IMR-90 (cell line): ENCODE measurements at regions not wholly inside any gene's neighbourhood (a gene's known extent, or its start where the extent isn't known, plus 50 kb on each side); places are given as distances from the start of the nearest gene placed in this dataset.

Experiments used
- ATAC-seq: fragments of 200-7000 bp; cut with Tn5 transposase; 2 replicates; pipeline ENCODE4 v1.9.1; 2020; ENCODE audit warnings: low read depth, mild to moderate bottlenecking, moderate library complexity
- BruUV-seq: library from RNA; stranded (reverse); fragments of 400-500 nt; replicated peaks from 2 replicates; lab custom pipeline; 2021; lab: Mats Ljungman, UMichigan
- CTCF ChIA-PET: fragments of 300-600 bp; formaldehyde crosslinking; extraction: SDS; loops from one replicate; lab custom pipeline; 2021; ENCODE audit warnings: antibody characterized with exemption; lab: Yijun Ruan, JAX
- POLR2A ChIA-PET: fragments of 300-600 bp; sonication (Branson Sonifier 250); formaldehyde crosslinking; loops from one replicate; lab custom pipeline; 2022; ENCODE audit warnings: antibody characterized with exemption; ENCODE audit not compliant: unreplicated experiment; lab: Charles Lee
- DNase-seq: peaks from one replicate; pipeline ENCODE4 v3.0.0; 2013
- H2AFZ ChIP-seq: replicated peaks from 2 replicates; pipeline ENCODE3; 2013; ENCODE audit warnings: low read length, mild to moderate bottlenecking; ENCODE audit not compliant: poor library complexity
- H2AK5ac ChIP-seq: 2 replicates; pipeline ENCODE4 v1.6.1; 2013; ENCODE audit warnings: low read depth, low read length, inconsistent platforms
- H2AK9ac ChIP-seq: replicated peaks from 2 replicates; pipeline ENCODE3; 2013; ENCODE audit warnings: mild to moderate bottlenecking, low read depth, low read length, moderate library complexity; ENCODE audit not compliant: poor library complexity
- H2BK120ac ChIP-seq: 2 replicates; pipeline ENCODE4 v1.6.1; 2013; ENCODE audit warnings: low read depth, low read length, inconsistent platforms
- H2BK15ac ChIP-seq: 3 replicates; pipeline ENCODE4 v1.6.1; 2013; ENCODE audit warnings: low read depth, low read length, inconsistent platforms
- H2BK20ac ChIP-seq: 2 replicates; pipeline ENCODE4 v1.6.1; 2013; ENCODE audit warnings: low read depth, mild to moderate bottlenecking, inconsistent platforms, low read length, moderate library complexity
- H2BK5ac ChIP-seq: 2 replicates; pipeline ENCODE4 v1.6.1; 2013; ENCODE audit warnings: mild to moderate bottlenecking, low read depth, low read length, inconsistent platforms; ENCODE audit not compliant: poor library complexity, severe bottlenecking
- H3K14ac ChIP-seq: replicated peaks from 2 replicates; pipeline ENCODE4 v1.6.1; 2013; ENCODE audit warnings: low read depth, low read length, inconsistent platforms
- H3K18ac ChIP-seq: 2 replicates; pipeline ENCODE4 v1.6.1; 2013; ENCODE audit warnings: low read depth, low read length, control low read depth
- H3K23ac ChIP-seq: 2 replicates; pipeline ENCODE4 v1.6.1; 2013; ENCODE audit warnings: low read depth, low read length, inconsistent platforms
- H3K27ac ChIP-seq: 2 replicates; pipeline ENCODE4 v1.5.1; 2013; ENCODE audit warnings: mild to moderate bottlenecking, control low read depth, low read length; ENCODE audit not compliant: insufficient read depth
- H3K27me3 ChIP-seq: 2 replicates; pipeline ENCODE4 v1.6.1; 2013; ENCODE audit warnings: low read length; ENCODE audit not compliant: control insufficient read depth, insufficient read depth
- H3K36me3 ChIP-seq: 2 replicates; pipeline ENCODE4 v1.6.1; 2013; ENCODE audit warnings: low read length, mixed read lengths; ENCODE audit not compliant: control insufficient read depth, insufficient read depth
- H3K4ac ChIP-seq: 2 replicates; pipeline ENCODE4 v1.6.1; 2013; ENCODE audit warnings: low read depth, low read length, inconsistent platforms
- H3K4me1 ChIP-seq: 2 replicates; pipeline ENCODE4 v1.6.1; 2013; ENCODE audit warnings: low read length, mixed read lengths; ENCODE audit not compliant: control insufficient read depth, insufficient read depth
- H3K4me2 ChIP-seq: 2 replicates; pipeline ENCODE4 v1.6.1; 2013; ENCODE audit warnings: low read depth, mild to moderate bottlenecking, control low read depth, low read length, moderate library complexity
- H3K4me3 ChIP-seq: 2 replicates; pipeline ENCODE4 v1.5.1; 2013; ENCODE audit warnings: low read depth, mild to moderate bottlenecking, control low read depth, low read length, moderate library complexity; ENCODE audit not compliant: insufficient read depth
- H3K56ac ChIP-seq: 2 replicates; pipeline ENCODE4 v1.6.1; 2013; ENCODE audit warnings: low read length, inconsistent platforms; ENCODE audit not compliant: insufficient read depth; ENCODE audit errors: extremely low read depth
- H3K79me1 ChIP-seq, 2 experiments: 2 replicates each; pipeline ENCODE4 v1.6.1; 2013; ENCODE audit warnings: low read length in 2 of 2, inconsistent platforms in 1 of 2, low read depth in 1 of 2
- H3K9ac ChIP-seq: 2 replicates; pipeline ENCODE4 v1.6.1; 2013; ENCODE audit warnings: low read depth, low read length, control low read depth
- H3K9me1 ChIP-seq: 2 replicates; pipeline ENCODE4 v1.6.1; 2013; ENCODE audit warnings: low read length, inconsistent platforms; ENCODE audit not compliant: insufficient read depth
- H3K9me3 ChIP-seq: 2 replicates; pipeline ENCODE4 v1.6.1; 2013; ENCODE audit warnings: low read length; ENCODE audit not compliant: control insufficient read depth, insufficient read depth
- H4K20me1 ChIP-seq: 2 replicates; pipeline ENCODE4 v1.6.1; 2013; ENCODE audit warnings: low read length, inconsistent platforms; ENCODE audit not compliant: insufficient read depth
- H4K5ac ChIP-seq: 2 replicates; pipeline ENCODE4 v1.6.1; 2013; ENCODE audit warnings: mild to moderate bottlenecking, low read depth, low read length, control low read depth
- H4K8ac ChIP-seq, 2 experiments: 2 replicates each; pipeline ENCODE4 v1.6.1; 2013; ENCODE audit warnings: low read depth in 2 of 2, low read length in 2 of 2, control low read depth in 1 of 2, inconsistent platforms in 1 of 2
- H4K91ac ChIP-seq: 2 replicates; pipeline ENCODE4 v1.6.1; 2013; ENCODE audit warnings: low read depth, low read length, inconsistent platforms; ENCODE audit not compliant: insufficient read depth
- BHLHE40 ChIP-seq: fragments of 150-350 bp; IDR thresholded peaks from 2 replicates; pipeline ENCODE4 v1.6.1; 2016; ENCODE audit warnings: mild to moderate bottlenecking, low read depth, low read length
- CEBPB ChIP-seq: IDR thresholded peaks from 2 replicates; pipeline ENCODE4 v1.6.1; 2012; ENCODE audit warnings: low read depth, low read length, improper control_type of control experiment
- CHD1 ChIP-seq: IDR thresholded peaks from 2 replicates; pipeline ENCODE4 v1.6.1; 2012; ENCODE audit warnings: low read depth, low read length, improper control_type of control experiment
- ELK1 ChIP-seq: fragments of 150-350 bp; IDR thresholded peaks from 2 replicates; pipeline ENCODE4 v1.6.1; 2016; ENCODE audit warnings: low read depth, mild to moderate bottlenecking, low read length, moderate library complexity, borderline replicate concordance
- FOS ChIP-seq: fragments of 150-350 bp; IDR thresholded peaks from 2 replicates; pipeline ENCODE4 v1.6.1; 2016; ENCODE audit warnings: low read depth, low read length
- MAFK ChIP-seq: IDR thresholded peaks from 2 replicates; pipeline ENCODE4 v1.6.1; 2012; ENCODE audit warnings: low read depth, low read length, improper control_type of control experiment
- MAZ ChIP-seq: IDR thresholded peaks from 2 replicates; pipeline ENCODE4 v1.6.1; 2012; ENCODE audit warnings: low read depth, mild to moderate bottlenecking, low read length, improper control_type of control experiment, moderate library complexity, borderline replicate concordance
- MXI1 ChIP-seq: IDR thresholded peaks from 2 replicates; pipeline ENCODE4 v1.6.1; 2012; ENCODE audit warnings: low read depth, mild to moderate bottlenecking, low read length, moderate library complexity, borderline replicate concordance
- NFE2L2 ChIP-seq: fragments of 150-350 bp; IDR thresholded peaks from 2 replicates; pipeline ENCODE4 v1.6.1; 2016; ENCODE audit warnings: low read depth, mild to moderate bottlenecking, low read length
- POLR2A ChIP-seq: IDR thresholded peaks from 2 replicates; pipeline ENCODE4 v1.6.1; 2012; ENCODE audit warnings: mild to moderate bottlenecking, low read depth, low read length
- RAD21 ChIP-seq: IDR thresholded peaks from 2 replicates; pipeline ENCODE4 v1.6.1; 2012; ENCODE audit warnings: low read length, improper control_type of control experiment
- RCOR1 ChIP-seq: IDR thresholded peaks from 2 replicates; pipeline ENCODE4 v1.6.1; 2012; ENCODE audit warnings: mild to moderate bottlenecking, low read length, improper control_type of control experiment; ENCODE audit not compliant: insufficient replicate concordance
- RFX5 ChIP-seq: IDR thresholded peaks from 2 replicates; pipeline ENCODE4 v1.8.0; 2012; ENCODE audit warnings: low read depth, mild to moderate bottlenecking, low read length, moderate library complexity
- SMC3 ChIP-seq: fragments of 150-350 bp; IDR thresholded peaks from 2 replicates; pipeline ENCODE4 v1.6.1; 2016; ENCODE audit warnings: low read depth, mild to moderate bottlenecking, antibody characterized with exemption, low read length, moderate library complexity
- USF2 ChIP-seq: fragments of 150-350 bp; IDR thresholded peaks from 2 replicates; pipeline ENCODE4 v1.6.1; 2017; ENCODE audit warnings: mild to moderate bottlenecking, antibody characterized with exemption, low read length, low read depth
- WGBS, 2 experiments: methylation state at CpG; one replicate each; pipeline versions ENCODE4 v1.1.5 to v1.1.7; 2013; ENCODE audit warnings: missing lambda C conversion rate in 2 of 2; ENCODE audit not compliant: insufficient read length in 1 of 2; ENCODE audit errors: extremely low coverage in 2 of 2; 5-methylcytosine and 5-hydroxymethylcytosine counted together
- dilution Hi-C: fragments of 300-500 bp; cut with HindIII; formaldehyde crosslinking; loops from one replicate; pipeline ENCODE4 v1.14.3; 2018; ENCODE audit warnings: low sequenced_read_pairs; ENCODE audit not compliant: unreplicated experiment
- in situ Hi-C: fragments of 300-500 bp; cut with MboI; formaldehyde crosslinking; loops from 3 replicates; pipeline ENCODE4 v1.14.3; 2019; ENCODE audit warnings: low sequenced_read_pairs, inconsistent platforms, mixed read lengths
- intact Hi-C: fragments of 100-400 bp; cut with micrococcal nuclease; formaldehyde crosslinking; loops from 2 replicates; pipeline ENCODE4 v1.10.0; 2022
- TF ChIP-seq, protein P1 (sequence below): conservative IDR thresholded peaks from 2 replicates; pipeline ENCODE4 v1.5.1; 2012; ENCODE audit warnings: mild to moderate bottlenecking, low read depth, low read length, improper control_type of control experiment

- no peaks in the 10 kb centered on the region for H3K36me3 ChIP-seq
- H3K14ac ChIP-seq: no peak overlapping the region
- H4K91ac ChIP-seq: no peak overlapping the region
- H3K27ac ChIP-seq: no peak overlapping the region
- H3K4me1 ChIP-seq: no peaks in the 10 kb centered on the region
- H3K9me1 ChIP-seq: no peaks in the 10 kb centered on the region
- no TSS peak for BruUV-seq
- H2BK15ac ChIP-seq: no peak overlapping the region
- ATAC-seq: peak; percentile 17; the same call in 1 of the 2 replicates
- H4K8ac ChIP-seq: no peak overlapping the region
- no peak overlapping the region for H2AFZ ChIP-seq
- peak; percentile 79 for DNase-seq
- ChIA-PET CTCF (no interaction called here), POLR2A (interaction anchor here (0.5 kb wide), 1 partner anchor 273 kb away, joined by 3 read pairs; no protein-coding TSS in a partner anchor)
- H3K56ac ChIP-seq: no peak overlapping the region
- no peak overlapping the region for H3K23ac ChIP-seq
- H3K27me3 ChIP-seq: no peaks in the 10 kb centered on the region
- H3K18ac ChIP-seq: no peak overlapping the region
- WGBS, 2 experiments: no CpG with 5 or more reads among the region's 2 CpGs
- dilution Hi-C loops (no loop called here), intact Hi-C loops (no loop called here), in situ Hi-C loops (no loop called here)
- no peak overlapping the region for H3K4me3 ChIP-seq
- no peak overlapping the region for H2AK9ac ChIP-seq
- no peak overlapping the region for H3K4me2 ChIP-seq
- H4K5ac ChIP-seq: no peak overlapping the region
- TF ChIP-seq CEBPB (no peak), RCOR1 (no peak), RFX5 (no peak), POLR2A (no peak), CHD1 (no peak), NFE2L2 (no peak), ELK1 (no peak), USF2 (no peak), RAD21 (no peak), BHLHE40 (no peak), MXI1 (no peak), FOS (no peak), SMC3 (no peak), MAFK (no peak), MAZ (no peak)
- TF ChIP-seq, protein P1, sequence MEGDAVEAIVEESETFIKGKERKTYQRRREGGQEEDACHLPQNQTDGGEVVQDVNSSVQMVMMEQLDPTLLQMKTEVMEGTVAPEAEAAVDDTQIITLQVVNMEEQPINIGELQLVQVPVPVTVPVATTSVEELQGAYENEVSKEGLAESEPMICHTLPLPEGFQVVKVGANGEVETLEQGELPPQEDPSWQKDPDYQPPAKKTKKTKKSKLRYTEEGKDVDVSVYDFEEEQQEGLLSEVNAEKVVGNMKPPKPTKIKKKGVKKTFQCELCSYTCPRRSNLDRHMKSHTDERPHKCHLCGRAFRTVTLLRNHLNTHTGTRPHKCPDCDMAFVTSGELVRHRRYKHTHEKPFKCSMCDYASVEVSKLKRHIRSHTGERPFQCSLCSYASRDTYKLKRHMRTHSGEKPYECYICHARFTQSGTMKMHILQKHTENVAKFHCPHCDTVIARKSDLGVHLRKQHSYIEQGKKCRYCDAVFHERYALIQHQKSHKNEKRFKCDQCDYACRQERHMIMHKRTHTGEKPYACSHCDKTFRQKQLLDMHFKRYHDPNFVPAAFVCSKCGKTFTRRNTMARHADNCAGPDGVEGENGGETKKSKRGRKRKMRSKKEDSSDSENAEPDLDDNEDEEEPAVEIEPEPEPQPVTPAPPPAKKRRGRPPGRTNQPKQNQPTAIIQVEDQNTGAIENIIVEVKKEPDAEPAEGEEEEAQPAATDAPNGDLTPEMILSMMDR: no peak
- H3K79me1 ChIP-seq: no peaks in the 10 kb centered on the region
- no peak overlapping the region for H2BK5ac ChIP-seq
- no peak overlapping the region for H2BK120ac ChIP-seq
- no peak overlapping the region for H2AK5ac ChIP-seq
- H3K9ac ChIP-seq: no peak overlapping the region
- no peak overlapping the region for H3K4ac ChIP-seq
- no peak overlapping the region for H2BK20ac ChIP-seq
- no peaks in the 10 kb centered on the region for H3K9me3 ChIP-seq
- H4K20me1 ChIP-seq: no peaks in the 10 kb centered on the region
Observed at GRCh38 chr4:19844446-19844845, 407.3 kb upstream of the SLIT2 start.
